ENCODE measurements at regions not wholly inside any gene's neighbourhood (a gene's known extent, or its start where the extent isn't known, plus 50 kb on each side); places are given as distances from the start of the nearest gene placed in this dataset.

GRCh38 chr4:71201817-71202576, 136.8 kb upstream of the SLC4A4 start:
- Mint-ChIP-seq H3K27me3 (ENCODE audit: low read depth, poor library complexity) (no peaks in the 10 kb centered on the region), H3K36me3 (ENCODE audit: low read depth) (no peaks in the 10 kb centered on the region), H3K4me3 (no peak overlapping the region), H3K27ac (no peak overlapping the region), H3K9me3 (no peaks in the 10 kb centered on the region), H3K4me1 (peaks cover 13% of the 10 kb centered on the region)
- DNase-seq = no peak
- TF ChIP-seq CTCF (IDR thresholded peaks at IDR 0.05) = no peak

GRCh38 chr4:71202705-71203104, 136.1 kb upstream of the SLC4A4 start:
- DNase-seq = no peak
- Mint-ChIP-seq H3K27ac (no peak overlapping the region), H3K9me3 (no peaks in the 10 kb centered on the region), H3K4me1 (peaks cover 13% of the 10 kb centered on the region), H3K4me3 (no peak overlapping the region), H3K36me3 (ENCODE audit: low read depth) (no peaks in the 10 kb centered on the region), H3K27me3 (ENCODE audit: low read depth, poor library complexity) (no peaks in the 10 kb centered on the region)
- no peak for TF ChIP-seq CTCF (IDR thresholded peaks at IDR 0.05)

GRCh38 chr4:71204056-71204455, 134.8 kb upstream of the SLC4A4 start:
- no peak for TF ChIP-seq CTCF (IDR thresholded peaks at IDR 0.05)
- no peak for DNase-seq
- no peak overlapping the region for H3K27ac Mint-ChIP-seq
- H3K36me3 Mint-ChIP-seq (ENCODE audit: low read depth) = no peaks in the 10 kb centered on the region
- no peak overlapping the region for H3K4me3 Mint-ChIP-seq
- no peaks in the 10 kb centered on the region for H3K9me3 Mint-ChIP-seq
- H3K4me1 Mint-ChIP-seq = peaks cover 13% of the 10 kb centered on the region
- H3K27me3 Mint-ChIP-seq (ENCODE audit: low read depth, poor library complexity) = no peaks in the 10 kb centered on the region

- no peak overlapping the region for H3K4me3 Mint-ChIP-seq
- no peaks in the 10 kb centered on the region for H3K9me3 Mint-ChIP-seq
- H3K27ac Mint-ChIP-seq = no peak overlapping the region
- TF ChIP-seq CTCF (IDR thresholded peaks at IDR 0.05) = no peak
- no peaks in the 10 kb centered on the region for H3K4me1 Mint-ChIP-seq
- no peaks in the 10 kb centered on the region for H3K27me3 Mint-ChIP-seq (ENCODE audit: low read depth, poor library complexity)
- no peaks in the 10 kb centered on the region for H3K36me3 Mint-ChIP-seq (ENCODE audit: low read depth)
- DNase-seq = no peak
These were observed 132.1 kb upstream of the SLC4A4 start for GRCh38 chr4:71206763-71207162.

GRCh38 chr4:71209161-71209560, 129.7 kb upstream of the SLC4A4 start:
- Mint-ChIP-seq H3K27me3 (ENCODE audit: low read depth, poor library complexity) (peaks cover 4% of the 10 kb centered on the region), H3K9me3 (no peaks in the 10 kb centered on the region), H3K27ac (no peak overlapping the region), H3K4me1 (no peaks in the 10 kb centered on the region), H3K4me3 (no peak overlapping the region), H3K36me3 (ENCODE audit: low read depth) (no peaks in the 10 kb centered on the region)
- no peak for TF ChIP-seq CTCF (IDR thresholded peaks at IDR 0.05)
- DNase-seq = no peak

- peaks cover 4% of the 10 kb centered on the region for H3K27me3 Mint-ChIP-seq (ENCODE audit: low read depth, poor library complexity)
- TF ChIP-seq CTCF (IDR thresholded peaks at IDR 0.05) = no peak
- no peak overlapping the region for H3K4me3 Mint-ChIP-seq
- no peak overlapping the region for H3K27ac Mint-ChIP-seq
- no peaks in the 10 kb centered on the region for H3K4me1 Mint-ChIP-seq
- no peaks in the 10 kb centered on the region for H3K36me3 Mint-ChIP-seq (ENCODE audit: low read depth)
- no peak for DNase-seq
- H3K9me3 Mint-ChIP-seq = no peaks in the 10 kb centered on the region
These were observed 128.0 kb upstream of the SLC4A4 start for GRCh38 chr4:71210823-71211222.

All from nephron progenitor cell (in vitro differentiated cells).